AG10803 (cell line): ENCODE measurements at regions not wholly inside any gene's neighbourhood (a gene's known extent, or its start where the extent isn't known, plus 50 kb on each side); places are given as distances from the start of the nearest gene placed in this dataset.
A peak's percentile ranks its signal among the peaks of the same experiment; 100 is the strongest.

ENCODE experiments used
- DNase-seq: peaks from one replicate; pipeline ENCODE4 v3.0.0; 2010; ENCODE audit warnings: low read depth
- H3K4me3 ChIP-seq: 2 replicates; pipeline ENCODE4 v1.5.1; 2011; ENCODE audit warnings: mild to moderate bottlenecking, low read length, control low read depth
- TF ChIP-seq, protein P1 (sequence below): conservative IDR thresholded peaks from 2 replicates; pipeline ENCODE4 v1.5.1; 2011; ENCODE audit warnings: mild to moderate bottlenecking, low read length, control low read depth, inconsistent platforms

DNA sequence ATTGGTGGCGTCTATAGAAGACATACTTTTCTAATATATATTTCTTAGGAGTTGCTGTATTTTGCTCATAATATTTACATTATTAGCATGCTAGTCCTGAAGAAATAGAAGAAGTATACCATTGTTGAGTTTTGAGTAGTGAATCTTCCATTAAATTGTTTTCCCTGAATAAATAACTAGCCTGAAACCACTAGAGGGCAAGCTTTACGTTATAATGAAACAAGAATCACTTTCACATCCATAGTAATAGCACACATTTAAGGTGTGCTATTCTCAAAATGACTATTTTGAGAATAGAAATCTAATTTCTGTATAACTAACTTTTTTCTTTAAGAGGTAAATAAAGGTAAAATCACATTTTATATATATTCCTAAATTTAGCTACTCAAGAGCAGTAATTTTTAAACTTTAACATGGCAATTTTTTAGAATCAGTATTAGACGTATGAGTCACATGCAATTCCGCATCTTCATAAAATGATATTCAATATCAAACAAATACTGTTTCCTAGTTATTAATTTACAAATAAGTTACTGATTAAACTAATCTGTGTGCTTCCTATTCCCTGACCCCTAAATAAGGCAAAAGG, 213.2 kb upstream of the MANEA start:
- no peak overlapping the region for H3K4me3 ChIP-seq
- TF ChIP-seq, protein P1, sequence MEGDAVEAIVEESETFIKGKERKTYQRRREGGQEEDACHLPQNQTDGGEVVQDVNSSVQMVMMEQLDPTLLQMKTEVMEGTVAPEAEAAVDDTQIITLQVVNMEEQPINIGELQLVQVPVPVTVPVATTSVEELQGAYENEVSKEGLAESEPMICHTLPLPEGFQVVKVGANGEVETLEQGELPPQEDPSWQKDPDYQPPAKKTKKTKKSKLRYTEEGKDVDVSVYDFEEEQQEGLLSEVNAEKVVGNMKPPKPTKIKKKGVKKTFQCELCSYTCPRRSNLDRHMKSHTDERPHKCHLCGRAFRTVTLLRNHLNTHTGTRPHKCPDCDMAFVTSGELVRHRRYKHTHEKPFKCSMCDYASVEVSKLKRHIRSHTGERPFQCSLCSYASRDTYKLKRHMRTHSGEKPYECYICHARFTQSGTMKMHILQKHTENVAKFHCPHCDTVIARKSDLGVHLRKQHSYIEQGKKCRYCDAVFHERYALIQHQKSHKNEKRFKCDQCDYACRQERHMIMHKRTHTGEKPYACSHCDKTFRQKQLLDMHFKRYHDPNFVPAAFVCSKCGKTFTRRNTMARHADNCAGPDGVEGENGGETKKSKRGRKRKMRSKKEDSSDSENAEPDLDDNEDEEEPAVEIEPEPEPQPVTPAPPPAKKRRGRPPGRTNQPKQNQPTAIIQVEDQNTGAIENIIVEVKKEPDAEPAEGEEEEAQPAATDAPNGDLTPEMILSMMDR, result peak; percentile 33; the same call in 1 of the 2 replicates
- DNase-seq, result peak; percentile 0

DNA sequence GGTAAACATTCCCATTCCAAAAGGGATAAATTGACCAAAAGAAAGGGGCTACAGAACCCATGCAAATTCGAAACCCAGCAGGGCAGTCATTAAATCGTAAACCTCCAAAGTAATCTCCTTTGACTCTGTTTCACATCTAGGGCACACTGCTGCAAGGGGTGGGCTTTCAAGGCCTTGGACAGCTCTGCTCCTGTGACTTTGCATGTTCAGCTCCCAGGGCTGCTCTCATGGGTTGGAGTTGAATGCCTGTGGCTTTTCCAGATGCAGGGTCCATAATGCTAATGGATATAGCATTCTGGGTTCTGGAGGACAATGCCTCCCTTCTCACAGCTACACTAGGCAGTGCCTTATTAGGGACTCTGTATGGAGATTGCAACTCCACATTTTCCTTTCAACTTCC, 211.9 kb upstream of the MANEA start:
- TF ChIP-seq, protein P1, result no peak
- H3K4me3 ChIP-seq, result no peak overlapping the region
- no peak for DNase-seq

DNA sequence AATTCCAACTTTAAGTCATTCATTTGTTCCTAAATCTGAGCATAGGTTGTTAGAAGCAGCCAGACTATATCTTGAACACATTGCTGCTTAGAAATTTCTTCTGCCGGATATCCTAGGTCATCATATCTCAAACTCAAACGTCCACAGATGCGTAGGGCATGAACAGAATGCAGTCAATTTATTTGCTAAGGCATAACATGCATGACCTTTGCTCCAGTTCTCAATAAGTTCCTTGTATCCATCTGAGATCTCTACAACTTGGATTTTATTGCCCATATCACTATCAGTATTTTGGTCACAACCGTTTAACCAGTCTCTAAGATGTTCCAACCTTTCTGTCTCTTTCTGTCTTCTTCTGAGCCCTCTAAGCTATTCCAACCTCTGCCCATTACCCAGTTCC, 210.9 kb upstream of the MANEA start:
- no peak for DNase-seq
- H3K4me3 ChIP-seq, result no peak overlapping the region
- TF ChIP-seq, protein P1, result no peak

DNA sequence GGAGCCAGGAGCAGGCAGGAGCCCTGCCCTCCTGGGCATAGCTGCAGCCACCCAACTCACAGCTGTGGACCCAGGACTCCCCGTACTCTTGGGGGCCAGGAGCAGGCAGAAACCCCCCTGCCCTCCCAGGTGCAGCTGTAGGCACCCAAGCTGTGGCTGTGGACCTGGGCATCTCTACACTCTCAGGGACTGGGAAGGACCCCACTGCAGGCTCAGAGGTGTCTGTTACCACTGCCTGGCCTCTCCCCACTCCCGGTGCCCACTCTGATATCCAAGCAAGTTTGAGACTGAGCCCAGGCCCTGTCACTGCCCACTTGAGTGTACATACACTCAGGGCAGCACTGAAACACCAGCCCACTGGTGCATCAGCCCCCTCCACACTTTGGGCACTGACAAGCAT, 193.5 kb upstream of the MANEA start:
- TF ChIP-seq, protein P1, result no peak

DNA sequence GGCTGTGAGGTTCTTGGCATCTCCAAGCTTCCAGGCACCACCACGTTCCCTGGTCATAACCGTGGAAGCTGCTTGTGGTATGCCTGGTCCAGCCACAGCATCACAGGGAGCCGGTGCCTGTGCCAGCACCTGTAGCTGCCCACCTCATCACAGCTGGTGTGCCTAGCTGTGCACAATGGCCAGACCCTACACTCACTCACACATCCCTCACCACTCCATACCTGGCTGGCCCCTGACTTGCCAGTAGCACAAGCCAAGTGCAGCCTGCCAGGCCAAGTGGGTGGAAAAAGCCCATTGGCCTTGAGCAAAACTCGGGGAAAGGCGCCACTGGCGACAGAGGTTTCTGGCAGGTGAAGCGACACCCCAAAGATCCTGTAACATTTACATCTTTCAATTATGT, 192.3 kb upstream of the MANEA start:
- no peak for DNase-seq
- TF ChIP-seq, protein P1, result no peak
- H3K4me3 ChIP-seq, result no peak overlapping the region

More for the DNA sequence above, 193.5 kb upstream of the MANEA start:
- H3K4me3 ChIP-seq, result no peak overlapping the region
- no peak for DNase-seq

DNA sequence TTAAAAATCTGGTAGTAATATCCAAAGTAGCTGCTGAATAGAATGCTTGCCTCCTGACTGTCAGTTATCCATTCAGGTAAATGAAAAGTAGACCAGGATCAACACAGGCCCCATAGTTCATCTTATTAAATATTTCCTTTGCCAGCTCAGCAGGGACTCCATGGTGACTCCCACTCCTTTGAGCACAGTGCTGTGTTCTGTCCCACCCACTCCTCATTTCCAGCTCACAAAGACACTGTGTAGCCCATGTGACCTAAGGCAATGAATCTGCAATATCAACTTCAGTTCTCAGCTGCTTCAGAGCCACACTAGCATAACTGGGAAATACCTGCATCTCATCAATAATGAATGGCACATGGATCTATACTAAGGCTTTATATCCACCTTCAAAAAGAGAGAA, 189.5 kb upstream of the MANEA start:
- TF ChIP-seq, protein P1, result no peak
- no peak for DNase-seq
- H3K4me3 ChIP-seq, result no peak overlapping the region

DNA sequence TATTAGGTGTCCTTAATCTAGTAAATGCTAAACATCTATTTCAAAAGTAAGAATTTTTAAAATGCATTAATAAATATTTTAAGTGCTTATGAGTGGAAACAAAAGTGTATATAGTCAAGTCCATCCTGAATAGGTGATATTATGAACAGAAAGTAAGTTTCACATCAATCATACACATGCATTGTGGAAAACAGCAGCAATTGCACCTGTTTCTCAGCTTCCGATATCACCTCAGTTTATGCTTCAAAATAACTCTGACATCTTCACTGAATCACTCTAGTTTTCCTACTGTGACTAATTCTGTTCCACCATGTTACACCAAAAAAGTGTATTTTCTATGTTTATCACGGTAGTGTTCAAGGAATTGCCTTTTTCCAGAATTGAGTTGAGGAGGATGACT, 172.6 kb upstream of the MANEA start:
- H3K4me3 ChIP-seq, result no peak overlapping the region
- TF ChIP-seq, protein P1, result no peak
- no peak for DNase-seq
